NB4 (cell line): ENCODE measurements at regions not wholly inside any gene's neighbourhood (a gene's known extent, or its start where the extent isn't known, plus 50 kb on each side); places are given as distances from the start of the nearest gene placed in this dataset.

Source experiments
- DNase-seq: peaks from one replicate; pipeline ENCODE4 v3.0.0; 2010; ENCODE audit warnings: low read depth
- H3K4me3 ChIP-seq: one replicate; pipeline ENCODE4 v1.5.1; 2011; ENCODE audit warnings: mild to moderate bottlenecking, low read depth, low read length, moderate library complexity
- MYC ChIP-seq: IDR thresholded peaks from 2 replicates; pipeline ENCODE4 v1.6.1; 2011; ENCODE audit warnings: low read depth, low read length
- POLR2A ChIP-seq: IDR thresholded peaks from 2 replicates; pipeline ENCODE4 v1.6.1; 2011; ENCODE audit warnings: mild to moderate bottlenecking; ENCODE audit not compliant: insufficient read length; ENCODE audit errors: extremely low read depth
- TF ChIP-seq, protein P1 (sequence below): IDR thresholded peaks from 2 replicates; pipeline ENCODE4 v1.6.1; 2011; ENCODE audit warnings: low read depth, low read length
- TF ChIP-seq, protein P2 (sequence below): IDR thresholded peaks from one replicate; pipeline ENCODE4 v1.5.1; 2012; ENCODE audit warnings: low read depth, low read length

- TF ChIP-seq MYC, result no peak
- no peak for TF ChIP-seq POLR2A
- TF ChIP-seq, protein P1, sequence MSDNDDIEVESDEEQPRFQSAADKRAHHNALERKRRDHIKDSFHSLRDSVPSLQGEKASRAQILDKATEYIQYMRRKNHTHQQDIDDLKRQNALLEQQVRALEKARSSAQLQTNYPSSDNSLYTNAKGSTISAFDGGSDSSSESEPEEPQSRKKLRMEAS, result no peak
- TF ChIP-seq, protein P2, sequence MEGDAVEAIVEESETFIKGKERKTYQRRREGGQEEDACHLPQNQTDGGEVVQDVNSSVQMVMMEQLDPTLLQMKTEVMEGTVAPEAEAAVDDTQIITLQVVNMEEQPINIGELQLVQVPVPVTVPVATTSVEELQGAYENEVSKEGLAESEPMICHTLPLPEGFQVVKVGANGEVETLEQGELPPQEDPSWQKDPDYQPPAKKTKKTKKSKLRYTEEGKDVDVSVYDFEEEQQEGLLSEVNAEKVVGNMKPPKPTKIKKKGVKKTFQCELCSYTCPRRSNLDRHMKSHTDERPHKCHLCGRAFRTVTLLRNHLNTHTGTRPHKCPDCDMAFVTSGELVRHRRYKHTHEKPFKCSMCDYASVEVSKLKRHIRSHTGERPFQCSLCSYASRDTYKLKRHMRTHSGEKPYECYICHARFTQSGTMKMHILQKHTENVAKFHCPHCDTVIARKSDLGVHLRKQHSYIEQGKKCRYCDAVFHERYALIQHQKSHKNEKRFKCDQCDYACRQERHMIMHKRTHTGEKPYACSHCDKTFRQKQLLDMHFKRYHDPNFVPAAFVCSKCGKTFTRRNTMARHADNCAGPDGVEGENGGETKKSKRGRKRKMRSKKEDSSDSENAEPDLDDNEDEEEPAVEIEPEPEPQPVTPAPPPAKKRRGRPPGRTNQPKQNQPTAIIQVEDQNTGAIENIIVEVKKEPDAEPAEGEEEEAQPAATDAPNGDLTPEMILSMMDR, result no peak
- no peak for DNase-seq
- H3K4me3 ChIP-seq, result no peak overlapping the region
Measured at GRCh38 chr4:57554556-57555092, 444.4 kb upstream of the IGFBP7 start.

DNA sequence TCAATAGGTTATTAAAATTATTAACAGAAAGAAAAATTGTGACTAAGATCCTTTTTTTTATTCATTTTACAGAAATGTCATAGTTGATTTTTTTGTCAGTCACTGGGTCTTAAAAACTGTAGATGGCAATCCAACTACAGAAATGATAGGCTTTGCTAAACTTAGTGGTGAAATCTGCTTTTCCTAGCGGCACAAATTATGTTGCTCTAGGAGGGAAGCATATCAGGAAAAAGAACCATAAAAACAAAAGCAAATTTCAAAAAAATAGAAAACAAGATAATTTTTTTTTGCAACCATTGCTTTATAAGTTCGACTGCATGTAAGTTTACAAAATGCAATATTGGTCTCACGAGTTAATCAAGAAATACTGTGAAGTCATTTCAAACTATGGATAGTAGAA lies 443.5 kb upstream of the IGFBP7 start:
- DNase-seq, result no peak
- TF ChIP-seq, protein P2, result no peak
- TF ChIP-seq, protein P1, result no peak
- TF ChIP-seq MYC (no peak), POLR2A (no peak)
- no peak overlapping the region for H3K4me3 ChIP-seq

- DNase-seq, result no peak
- no peak overlapping the region for H3K4me3 ChIP-seq
- TF ChIP-seq, protein P1, result no peak
- TF ChIP-seq, protein P2, result no peak
- no peak for TF ChIP-seq MYC
- TF ChIP-seq POLR2A, result no peak
Measured at GRCh38 chr4:57550198-57550597, 440.0 kb upstream of the IGFBP7 start.

DNA sequence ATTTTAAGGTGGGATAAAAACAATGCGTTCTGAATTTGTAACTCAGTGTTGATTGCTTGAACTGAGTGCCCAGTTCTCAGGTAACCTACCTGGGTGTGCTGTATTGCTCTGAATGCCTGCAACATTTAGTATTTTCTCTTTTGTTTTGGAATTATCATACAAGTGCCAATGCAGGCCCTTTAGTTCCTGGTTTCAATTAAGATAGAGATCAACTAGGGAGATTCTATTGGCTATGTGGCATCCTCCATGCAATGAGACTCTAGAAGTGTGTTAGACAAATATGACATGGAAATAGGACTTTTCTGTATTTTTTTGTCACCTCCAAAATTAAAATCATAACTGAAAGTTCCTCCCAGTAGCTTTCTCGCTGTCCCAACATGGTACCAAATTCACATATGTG lies 438.7 kb upstream of the IGFBP7 start:
- TF ChIP-seq, protein P2, result no peak
- TF ChIP-seq MYC (no peak), POLR2A (no peak)
- TF ChIP-seq, protein P1, result no peak
- H3K4me3 ChIP-seq, result no peak overlapping the region
- no peak for DNase-seq

- TF ChIP-seq, protein P1, result no peak
- TF ChIP-seq POLR2A (no peak), MYC (no peak)
- TF ChIP-seq, protein P2, result no peak
- DNase-seq, result no peak
- H3K4me3 ChIP-seq, result no peak overlapping the region
Measured at GRCh38 chr4:57544811-57545654, 434.8 kb upstream of the IGFBP7 start.
